Esophagus muscularis mucosa (tissue), 4 donors: ENCODE measurements at regions not wholly inside any gene's neighbourhood (a gene's known extent, or its start where the extent isn't known, plus 50 kb on each side); places are given as distances from the start of the nearest gene placed in this dataset.

ENCODE experiments used
- DNase-seq: peaks from one replicate; pipeline ENCODE4 v3.0.0-alpha.2; 2017; ENCODE audit errors: extremely low spot score
- H3K27ac ChIP-seq, 4 donors: fragments of 200-600 bp; sonication (generic); replicated peaks in 1 of 4; 1 replicate in 3 of 4; 2 replicates in 1 of 4; pipeline ENCODE4 v1.5.1; 2016 to 2019; ENCODE audit warnings: mild to moderate bottlenecking in 1 of 4
- H3K27me3 ChIP-seq, 4 donors: fragments of 200-600 bp; sonication (generic); one replicate each; pipeline versions ENCODE4 v1.5.1 to v1.6.0; 2016 to 2019
- H3K36me3 ChIP-seq, 4 donors: fragments of 200-600 bp; sonication (generic); one replicate each; pipeline ENCODE4 v1.5.1; 2016 to 2019
- H3K4me1 ChIP-seq, 4 donors: fragments of 200-600 bp; sonication (generic); one replicate each; pipeline ENCODE4 v1.5.1; 2016 to 2019
- H3K4me3 ChIP-seq, 4 donors: fragments of 200-600 bp; sonication (generic); 1 replicate in 2 of 4; 2 replicates in 2 of 4; pipeline ENCODE4 v1.5.1; 2016 to 2019; ENCODE audit warnings: mild to moderate bottlenecking in 4 of 4, moderate library complexity in 1 of 4
- H3K9me3 ChIP-seq, 4 donors: fragments of 200-600 bp; sonication (generic); 1 replicate in 3 of 4; 2 replicates in 1 of 4; pipeline ENCODE4 v1.5.1; 2016 to 2019
- EP300 ChIP-seq: sonication (generic); formaldehyde crosslinking; IDR thresholded peaks from one replicate; pipeline ENCODE4 v1.6.1; 2017; ENCODE audit warnings: antibody characterized with exemption
- POLR2A ChIP-seq: fragments of 450-650 bp; IDR thresholded peaks from one replicate; pipeline ENCODE4 v1.6.1; 2017; ENCODE audit warnings: antibody characterized with exemption, moderate library complexity, mild to moderate bottlenecking, low read depth
- POLR2AphosphoS5 ChIP-seq, 2 donors: sonication (generic); formaldehyde crosslinking; IDR thresholded peaks; one replicate each; pipeline ENCODE4 v1.6.1; 2017; ENCODE audit warnings: antibody characterized with exemption in 2 of 2
- WGBS: methylation state at CpG from one replicate; pipeline ENCODE4 v1.1.5; 2018; 5-methylcytosine and 5-hydroxymethylcytosine counted together
- intact Hi-C: fragments of 100-400 bp; cut with DNase I; formaldehyde crosslinking; loops from one replicate; pipeline ENCODE4 v1.15.1; 2023
- TF ChIP-seq, protein P1 (sequence below), 3 experiments: fragments of 200-600 bp in 2 of 3; fragments of 450-650 bp in 1 of 3; sonication (generic) in 2 of 3; IDR thresholded peaks; one replicate each; pipeline ENCODE4 v1.5.1; 2017 to 2019; ENCODE audit warnings: antibody characterized with exemption in 3 of 3, mild to moderate bottlenecking in 2 of 3, moderate library complexity in 1 of 3

- 75% methylated on average over 8 of the region's 18 CpGs for WGBS
- H3K27ac ChIP-seq, result no peak overlapping the region
- TF ChIP-seq POLR2A (no peak), EP300 (no peak), POLR2AphosphoS5 (IDR thresholded peaks at IDR 0.05) (no peak)
- TF ChIP-seq, protein P1, sequence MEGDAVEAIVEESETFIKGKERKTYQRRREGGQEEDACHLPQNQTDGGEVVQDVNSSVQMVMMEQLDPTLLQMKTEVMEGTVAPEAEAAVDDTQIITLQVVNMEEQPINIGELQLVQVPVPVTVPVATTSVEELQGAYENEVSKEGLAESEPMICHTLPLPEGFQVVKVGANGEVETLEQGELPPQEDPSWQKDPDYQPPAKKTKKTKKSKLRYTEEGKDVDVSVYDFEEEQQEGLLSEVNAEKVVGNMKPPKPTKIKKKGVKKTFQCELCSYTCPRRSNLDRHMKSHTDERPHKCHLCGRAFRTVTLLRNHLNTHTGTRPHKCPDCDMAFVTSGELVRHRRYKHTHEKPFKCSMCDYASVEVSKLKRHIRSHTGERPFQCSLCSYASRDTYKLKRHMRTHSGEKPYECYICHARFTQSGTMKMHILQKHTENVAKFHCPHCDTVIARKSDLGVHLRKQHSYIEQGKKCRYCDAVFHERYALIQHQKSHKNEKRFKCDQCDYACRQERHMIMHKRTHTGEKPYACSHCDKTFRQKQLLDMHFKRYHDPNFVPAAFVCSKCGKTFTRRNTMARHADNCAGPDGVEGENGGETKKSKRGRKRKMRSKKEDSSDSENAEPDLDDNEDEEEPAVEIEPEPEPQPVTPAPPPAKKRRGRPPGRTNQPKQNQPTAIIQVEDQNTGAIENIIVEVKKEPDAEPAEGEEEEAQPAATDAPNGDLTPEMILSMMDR (IDR thresholded peaks at IDR 0.05), result no peak
- H3K27me3 ChIP-seq, result peaks cover 0 to 52% (median 0%) of the 10 kb centered on the region in 4 donors
- intact Hi-C loops, result no loop called here
- H3K4me1 ChIP-seq, result no peaks in the 10 kb centered on the region
- peaks cover 0 to 7% (median 3%) of the 10 kb centered on the region in 4 donors for H3K9me3 ChIP-seq
- no peak for DNase-seq
- no peaks in the 10 kb centered on the region for H3K36me3 ChIP-seq
- no peak overlapping the region for H3K4me3 ChIP-seq
Observed at GRCh38 chr17:74028354-74029116, 174.9 kb upstream of the RPL38 start.

- H3K27me3 ChIP-seq, result peaks cover 0 to 65% (median 0%) of the 10 kb centered on the region in 4 donors
- no peaks in the 10 kb centered on the region for H3K36me3 ChIP-seq
- intact Hi-C loops, result no loop called here
- no peak for DNase-seq
- H3K27ac ChIP-seq, result no peak overlapping the region
- no peaks in the 10 kb centered on the region for H3K4me1 ChIP-seq
- TF ChIP-seq, protein P1 (IDR thresholded peaks at IDR 0.05), result no peak
- TF ChIP-seq EP300 (no peak), POLR2AphosphoS5 (IDR thresholded peaks at IDR 0.05) (no peak), POLR2A (no peak)
- H3K4me3 ChIP-seq, result no peak overlapping the region
- no peaks in the 10 kb centered on the region for H3K9me3 ChIP-seq
- 61% methylated on average over 17 of the region's 17 CpGs for WGBS
Observed at GRCh38 chr17:74031316-74032090, 172.0 kb upstream of the RPL38 start.

DNA sequence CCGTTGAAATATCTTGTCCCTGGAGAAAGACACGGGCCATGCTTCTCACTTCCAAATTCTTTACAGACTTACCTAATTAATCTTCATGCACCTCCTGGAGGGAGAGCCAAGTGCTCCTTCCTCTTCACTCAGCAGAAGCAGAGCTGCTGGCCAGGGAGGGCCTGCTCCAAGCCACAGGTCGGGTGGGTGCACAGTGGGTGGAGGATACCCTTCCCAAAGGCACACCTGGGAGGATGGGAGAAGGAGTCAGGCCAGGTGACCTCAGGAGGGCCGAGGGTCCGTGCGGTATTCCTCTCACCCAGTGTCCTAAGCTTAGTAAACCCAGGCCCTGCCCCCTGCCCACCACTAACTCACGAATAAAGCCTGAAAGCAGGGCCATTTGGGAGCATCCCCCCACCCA, 171.3 kb upstream of the RPL38 start:
- Histone ChIP-seq H3K9me3 (no peaks in the 10 kb centered on the region), H3K27me3 (peaks cover 0 to 65% (median 0%) of the 10 kb centered on the region in 4 donors), H3K36me3 (no peaks in the 10 kb centered on the region), H3K4me3 (no peak overlapping the region), H3K4me1 (no peaks in the 10 kb centered on the region), H3K27ac (no peak overlapping the region)
- 45% methylated on average over 7 of the region's 7 CpGs for WGBS
- DNase-seq, result no peak
- intact Hi-C loops, result no loop called here
- TF ChIP-seq POLR2AphosphoS5 (IDR thresholded peaks at IDR 0.05), result no peak
- TF ChIP-seq EP300, result no peak
- no peak for TF ChIP-seq POLR2A
- TF ChIP-seq, protein P1 (IDR thresholded peaks at IDR 0.05), result no peak

DNA sequence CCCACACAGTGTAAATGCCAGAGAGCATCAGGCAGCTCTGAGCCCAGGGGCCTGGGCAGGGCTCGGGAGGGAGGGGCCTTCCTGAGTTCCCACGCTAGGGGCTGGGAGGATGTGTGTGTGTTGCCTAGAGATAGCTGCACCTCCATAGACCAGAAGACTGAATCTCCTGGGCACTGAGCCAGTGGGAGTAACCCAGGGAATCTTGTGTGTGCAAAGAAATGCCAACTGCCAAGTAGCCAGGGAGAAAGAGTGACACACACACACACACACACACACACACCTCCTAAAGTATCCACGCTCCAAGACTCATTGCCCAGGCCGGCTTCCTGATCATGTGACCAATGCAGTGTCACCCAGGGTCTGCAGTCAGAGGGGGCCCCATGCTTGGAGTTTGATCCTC, 166.2 kb upstream of the RPL38 start:
- 32% methylated on average over 4 of the region's 4 CpGs for WGBS
- TF ChIP-seq EP300, result no peak
- TF ChIP-seq, protein P1 (IDR thresholded peaks at IDR 0.05), result no peak
- TF ChIP-seq POLR2A, result no peak
- no peak for TF ChIP-seq POLR2AphosphoS5 (IDR thresholded peaks at IDR 0.05)
- Histone ChIP-seq H3K9me3 (no peaks in the 10 kb centered on the region), H3K4me3 (no peak overlapping the region), H3K4me1 (peaks cover 0 to 3% (median 0%) of the 10 kb centered on the region in 4 donors), H3K36me3 (no peaks in the 10 kb centered on the region), H3K27me3 (peaks cover 0 to 27% (median 0%) of the 10 kb centered on the region in 4 donors), H3K27ac (no peak overlapping the region)
- DNase-seq, result no peak
- intact Hi-C loops, result no loop called here
